HUES64 (cell line): ENCODE measurements at regions not wholly inside any gene's neighbourhood (a gene's known extent, or its start where the extent isn't known, plus 50 kb on each side); places are given as distances from the start of the nearest gene placed in this dataset.
"Not testable (repeated sequence)": the region's sequence is repeated elsewhere in the genome, so short reads cannot be mapped to it uniquely, and the experiment has no call there.

Source experiments
- H3K27ac ChIP-seq: 2 replicates; pipeline ENCODE4 v1.7.0; 2013; ENCODE audit warnings: low read depth, low read length, inconsistent platforms
- H3K27me3 ChIP-seq: 2 replicates; pipeline ENCODE4 v1.6.1; 2013; ENCODE audit warnings: mild to moderate bottlenecking, low read length; ENCODE audit not compliant: insufficient read depth
- H3K36me3 ChIP-seq: 2 replicates; pipeline ENCODE4 v1.6.1; 2013; ENCODE audit warnings: mild to moderate bottlenecking, low read length; ENCODE audit not compliant: insufficient read depth
- H3K4me1 ChIP-seq: 2 replicates; pipeline ENCODE4 v1.6.1; 2013; ENCODE audit warnings: mild to moderate bottlenecking, low read length, moderate library complexity; ENCODE audit not compliant: insufficient read depth
- H3K4me3 ChIP-seq: 2 replicates; pipeline ENCODE4 v1.5.1; 2013; ENCODE audit warnings: mild to moderate bottlenecking, low read length, moderate library complexity
- H3K9ac ChIP-seq: 2 replicates; pipeline ENCODE4 v1.6.1; 2013; ENCODE audit warnings: mild to moderate bottlenecking, low read depth, low read length
- H3K9me3 ChIP-seq: 2 replicates; pipeline ENCODE4 v1.6.1; 2013; ENCODE audit warnings: low read depth, low read length; ENCODE audit not compliant: insufficient read depth
- WGBS: fragments of 150-250, 120-280 bp; methylation state at CpG from one replicate; pipeline ENCODE4 v1.1.7; 2013; ENCODE audit warnings: missing lambda C conversion rate; 5-methylcytosine and 5-hydroxymethylcytosine counted together

- WGBS, result 52% methylated on average over 15 of the region's 15 CpGs
- not testable (repeated sequence) for H3K36me3 ChIP-seq, H3K27ac ChIP-seq, H3K4me3 ChIP-seq, H3K9me3 ChIP-seq, H3K27me3 ChIP-seq
- Histone ChIP-seq H3K4me1 (peaks cover 13% of the 10 kb centered on the region; the same call in 1 of the 2 replicates), H3K9ac (peak overlapping the region; percentile 52; the same call in 1 of the 2 replicates)
Measured at GRCh38 chr4:27075603-27076002, 215.0 kb downstream of the STIM2 start.

- no peaks in the 10 kb centered on the region for H3K9me3 ChIP-seq
- H3K27ac ChIP-seq, result no peak overlapping the region
- no peak overlapping the region for H3K9ac ChIP-seq
- no peak overlapping the region for H3K4me3 ChIP-seq
- no peaks in the 10 kb centered on the region for H3K36me3 ChIP-seq
- H3K4me1 ChIP-seq, result peaks cover 20% of the 10 kb centered on the region
- peaks cover 18% of the 10 kb centered on the region for H3K27me3 ChIP-seq
- WGBS, result 50% methylated on average over 4 of the region's 4 CpGs
Measured at GRCh38 chr4:27078934-27079455, 218.4 kb downstream of the STIM2 start.

DNA sequence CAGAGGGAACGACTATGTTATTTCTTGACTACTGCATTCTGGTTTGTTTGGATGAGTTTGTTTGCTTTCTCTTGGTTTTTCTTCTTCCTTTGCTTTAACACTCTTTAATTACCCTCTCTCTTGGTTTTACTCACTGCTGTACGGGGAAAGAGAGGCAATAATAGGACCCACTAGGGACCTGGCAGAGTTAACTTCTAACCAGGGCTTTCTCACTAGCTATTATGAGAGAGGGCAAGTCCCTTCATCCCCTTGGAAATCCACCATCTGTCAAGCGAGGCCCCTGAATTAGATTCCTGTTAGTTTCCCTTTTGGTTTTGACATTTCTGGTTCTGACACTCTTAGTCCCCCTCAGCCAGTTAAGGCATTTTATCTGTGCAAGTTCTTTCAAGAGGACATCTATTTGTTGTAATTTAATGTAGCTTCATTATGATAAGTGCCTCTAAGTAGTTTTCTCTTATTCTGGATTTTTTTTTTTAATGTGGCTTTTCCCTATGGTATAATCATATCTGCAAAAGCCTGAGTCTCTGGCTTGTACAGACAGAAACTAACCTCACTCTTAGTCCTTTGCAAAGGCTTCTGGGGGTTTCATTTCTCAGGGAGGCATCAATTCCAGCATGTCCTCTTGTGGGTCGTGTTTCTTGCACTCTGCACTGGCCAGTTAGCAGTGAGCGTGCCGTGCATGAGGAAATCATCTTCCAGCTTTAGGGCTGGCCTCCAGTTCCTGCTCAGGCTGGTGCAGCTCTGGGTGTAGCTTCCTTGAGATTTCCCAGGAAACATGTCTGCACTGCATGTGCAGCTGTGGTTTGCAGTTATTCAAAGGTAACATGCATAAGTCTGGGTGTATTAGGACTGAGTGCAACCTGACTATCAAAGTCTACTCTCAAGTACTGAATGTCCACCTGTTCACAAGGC is 221.3 kb downstream of the STIM2 start:
- Histone ChIP-seq H3K36me3 (no peaks in the 10 kb centered on the region), H3K9ac (no peak overlapping the region), H3K9me3 (no peaks in the 10 kb centered on the region), H3K4me3 (no peak overlapping the region), H3K27me3 (peaks cover 31% of the 10 kb centered on the region), H3K27ac (no peak overlapping the region), H3K4me1 (peaks cover 35% of the 10 kb centered on the region)
- WGBS, result 85% methylated on average over 5 of the region's 6 CpGs

DNA sequence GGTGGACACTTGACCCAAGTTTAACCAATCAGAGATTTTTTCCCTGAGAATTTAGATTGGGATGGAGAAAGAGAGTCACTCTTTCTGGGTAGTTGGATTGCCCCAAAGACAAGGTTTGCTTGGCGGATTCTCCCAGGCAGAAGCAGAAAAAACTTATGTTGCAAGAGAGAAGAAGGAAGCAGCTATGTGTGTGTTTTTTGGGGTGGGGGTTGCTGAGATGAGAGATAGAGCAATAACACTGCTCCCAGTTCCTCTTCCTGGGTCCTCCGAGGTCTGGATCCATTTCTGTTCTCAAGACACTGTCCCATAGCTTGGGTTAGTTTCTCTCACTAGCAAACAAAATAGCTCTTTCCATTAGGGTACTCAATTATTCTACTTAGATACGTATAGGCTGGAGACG is 222.1 kb downstream of the STIM2 start:
- peaks cover 31% of the 10 kb centered on the region for H3K27me3 ChIP-seq
- WGBS, result 96% methylated on average over 4 of the region's 4 CpGs
- H3K4me3 ChIP-seq, result no peak overlapping the region
- H3K9me3 ChIP-seq, result no peaks in the 10 kb centered on the region
- no peak overlapping the region for H3K9ac ChIP-seq
- H3K27ac ChIP-seq, result no peak overlapping the region
- H3K36me3 ChIP-seq, result no peaks in the 10 kb centered on the region
- peaks cover 43% of the 10 kb centered on the region for H3K4me1 ChIP-seq

- Histone ChIP-seq H3K36me3 (no peaks in the 10 kb centered on the region), H3K4me1 (peaks cover 51% of the 10 kb centered on the region), H3K27me3 (peaks cover 31% of the 10 kb centered on the region), H3K9me3 (no peaks in the 10 kb centered on the region), H3K4me3 (peak overlapping the region; percentile 64), H3K27ac (no peak overlapping the region; the same call in 1 of the 2 replicates), H3K9ac (peak overlapping the region; percentile 68)
- WGBS, result 3% methylated on average over 32 of the region's 33 CpGs
Measured at GRCh38 chr4:27084685-27085361, 224.2 kb downstream of the STIM2 start.

GRCh38 chr4:27085396-27085795 is 224.8 kb downstream of the STIM2 start:
- no peaks in the 10 kb centered on the region for H3K36me3 ChIP-seq
- no peak overlapping the region for H3K27ac ChIP-seq
- H3K9me3 ChIP-seq, result no peaks in the 10 kb centered on the region
- peaks cover 31% of the 10 kb centered on the region for H3K27me3 ChIP-seq
- peaks cover 57% of the 10 kb centered on the region for H3K4me1 ChIP-seq
- H3K4me3 ChIP-seq, result peak overlapping the region; percentile 64
- WGBS, result 45% methylated on average over 7 of the region's 7 CpGs
- H3K9ac ChIP-seq, result peak overlapping the region; percentile 68; the same call in 1 of the 2 replicates

GRCh38 chr4:27087306-27088045 is 226.8 kb downstream of the STIM2 start:
- peaks cover 29% of the 10 kb centered on the region for H3K27me3 ChIP-seq
- no peak overlapping the region for H3K4me3 ChIP-seq
- H3K27ac ChIP-seq, result peak overlapping the region; percentile 70
- no peaks in the 10 kb centered on the region for H3K36me3 ChIP-seq
- peaks cover 64% of the 10 kb centered on the region for H3K4me1 ChIP-seq
- no peaks in the 10 kb centered on the region for H3K9me3 ChIP-seq
- no peak overlapping the region for H3K9ac ChIP-seq
- WGBS, result 65% methylated on average over 8 of the region's 8 CpGs

GRCh38 chr4:27088491-27088890 is 227.8 kb downstream of the STIM2 start:
- peaks cover 19% of the 10 kb centered on the region for H3K27me3 ChIP-seq
- H3K27ac ChIP-seq, result peak overlapping the region; percentile 61
- WGBS, result 74% methylated on average over 5 of the region's 5 CpGs

GRCh38 chr4:27089186-27089585 is 228.5 kb downstream of the STIM2 start:
- H3K4me3 ChIP-seq, result no peak overlapping the region
- no peak overlapping the region for H3K9ac ChIP-seq
- H3K27me3 ChIP-seq, result peaks cover 12% of the 10 kb centered on the region
- H3K36me3 ChIP-seq, result no peaks in the 10 kb centered on the region
- no peaks in the 10 kb centered on the region for H3K9me3 ChIP-seq
- WGBS, result 93% methylated on average over 5 of the region's 5 CpGs
- H3K27ac ChIP-seq, result no peak overlapping the region
- H3K4me1 ChIP-seq, result peaks cover 57% of the 10 kb centered on the region

More at GRCh38 chr4:27088491-27088890, 227.8 kb downstream of the STIM2 start:
- no peak overlapping the region for H3K4me3 ChIP-seq
- peaks cover 64% of the 10 kb centered on the region for H3K4me1 ChIP-seq
- no peaks in the 10 kb centered on the region for H3K36me3 ChIP-seq
- no peak overlapping the region for H3K9ac ChIP-seq
- no peaks in the 10 kb centered on the region for H3K9me3 ChIP-seq

DNA sequence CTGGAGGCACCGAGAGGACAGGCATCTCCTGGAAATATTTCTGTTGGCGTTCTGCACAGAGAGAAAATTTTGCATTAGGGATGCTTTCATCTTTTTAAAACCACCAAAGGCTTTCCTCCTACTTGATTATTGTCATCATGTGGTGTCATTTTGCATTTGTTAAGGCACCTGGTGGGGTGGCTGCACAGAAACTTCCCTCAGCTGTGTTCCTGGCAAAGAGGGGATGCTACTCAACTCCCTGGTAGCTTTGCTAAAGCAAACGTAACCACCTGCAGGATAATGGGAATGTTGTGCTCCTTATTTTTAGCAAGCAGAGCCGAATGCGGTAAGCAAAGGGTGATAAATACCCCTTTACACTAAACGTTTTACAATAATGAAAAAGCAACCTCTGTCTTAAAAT is 229.8 kb downstream of the STIM2 start:
- no peak overlapping the region for H3K4me3 ChIP-seq
- no peaks in the 10 kb centered on the region for H3K9me3 ChIP-seq
- WGBS, result 15% methylated on average over 6 of the region's 6 CpGs
- peaks cover 54% of the 10 kb centered on the region for H3K4me1 ChIP-seq
- H3K36me3 ChIP-seq, result no peaks in the 10 kb centered on the region
- no peak overlapping the region; the same call in 1 of the 2 replicates for H3K27ac ChIP-seq
- no peak overlapping the region for H3K9ac ChIP-seq
- H3K27me3 ChIP-seq, result peaks cover 6% of the 10 kb centered on the region; the same call in 1 of the 2 replicates
